ENCODE measurements at regions not wholly inside any gene's neighbourhood (a gene's known extent, or its start where the extent isn't known, plus 50 kb on each side); places are given as distances from the start of the nearest gene placed in this dataset.

- TF ChIP-seq ELF4 (IDR thresholded peaks at IDR 0.05) (no peak), BHLHE40 (IDR thresholded peaks at IDR 0.05; ENCODE audit: borderline replicate concordance) (no peak), SUZ12 (IDR thresholded peaks at IDR 0.05) (no peak), ARNT (IDR thresholded peaks at IDR 0.05) (no peak), HDGF (IDR thresholded peaks at IDR 0.05; ENCODE audit: borderline replicate concordance) (no peak), NFRKB (IDR thresholded peaks at IDR 0.05) (no peak), CTBP1 (IDR thresholded peaks at IDR 0.05; ENCODE audit: borderline replicate concordance) (no peak), ZNF384 (IDR thresholded peaks at IDR 0.05) (no peak), FOXK2 (IDR thresholded peaks at IDR 0.05) (no peak), LEF1 (IDR thresholded peaks at IDR 0.05; ENCODE audit: borderline replicate concordance) (no peak), FOXA1 (IDR thresholded peaks at IDR 0.05) (no peak), TARDBP (IDR thresholded peaks at IDR 0.05) (no peak), SP1 (IDR thresholded peaks at IDR 0.05) (no peak)
- TF ChIP-seq, protein P1, sequence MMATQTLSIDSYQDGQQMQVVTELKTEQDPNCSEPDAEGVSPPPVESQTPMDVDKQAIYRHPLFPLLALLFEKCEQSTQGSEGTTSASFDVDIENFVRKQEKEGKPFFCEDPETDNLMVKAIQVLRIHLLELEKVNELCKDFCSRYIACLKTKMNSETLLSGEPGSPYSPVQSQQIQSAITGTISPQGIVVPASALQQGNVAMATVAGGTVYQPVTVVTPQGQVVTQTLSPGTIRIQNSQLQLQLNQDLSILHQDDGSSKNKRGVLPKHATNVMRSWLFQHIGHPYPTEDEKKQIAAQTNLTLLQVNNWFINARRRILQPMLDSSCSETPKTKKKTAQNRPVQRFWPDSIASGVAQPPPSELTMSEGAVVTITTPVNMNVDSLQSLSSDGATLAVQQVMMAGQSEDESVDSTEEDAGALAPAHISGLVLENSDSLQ (IDR thresholded peaks at IDR 0.05), result no peak
Measured at GRCh38 chr5:50922942-50923767, 256.7 kb downstream of the PARP8 start.
